Mammary epithelial cell (primary cell): ENCODE measurements at regions not wholly inside any gene's neighbourhood (a gene's known extent, or its start where the extent isn't known, plus 50 kb on each side); places are given as distances from the start of the nearest gene placed in this dataset.

Source experiments
- CTCF ChIP-seq, 2 donors: IDR thresholded peaks in 1 of 2; conservative IDR thresholded peaks in 1 of 2; 2 replicates each; pipeline ENCODE4 v1.5.1; 2011 to 2012; ENCODE audit warnings: inconsistent platforms in 2 of 2, low read length in 2 of 2, mild to moderate bottlenecking in 2 of 2, control low read depth in 1 of 2, low read depth in 1 of 2; ENCODE audit not compliant: insufficient read depth in 1 of 2; ENCODE audit errors: extremely low read depth in 1 of 2
- EZH2 ChIP-seq: IDR thresholded peaks from 2 replicates; pipeline ENCODE4 v1.6.1; 2012; ENCODE audit warnings: low read length, inconsistent platforms, borderline replicate concordance

DNA sequence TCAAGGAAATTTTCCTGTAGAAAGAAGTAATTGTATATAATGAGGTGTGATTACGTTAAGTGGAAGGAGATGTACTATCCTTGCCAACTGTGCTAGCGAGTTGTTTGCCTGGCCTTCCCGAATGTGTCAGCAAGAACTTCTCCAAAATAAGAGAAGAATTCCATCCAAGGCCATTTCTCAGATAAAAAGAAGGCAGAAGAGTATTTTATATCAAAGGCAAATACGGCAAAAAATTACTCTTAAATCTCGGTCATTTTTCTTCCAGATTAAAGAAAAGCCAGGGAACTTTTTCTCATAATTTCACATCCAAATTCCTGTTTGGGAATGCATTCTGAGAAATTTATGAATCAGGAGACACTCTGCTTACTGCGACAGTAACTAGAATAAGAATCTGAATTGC, 290.6 kb downstream of the CBLN4 start:
- TF ChIP-seq CTCF (conservative IDR thresholded peaks at IDR 0.05 in 1 of 2, IDR thresholded peaks at IDR 0.05 in 1 of 2; ENCODE audit: extremely low read depth in 1 of 2, insufficient read depth in 1 of 2, low read depth in 1 of 2, low read length in 2 of 2) (no peak), EZH2 (no peak)
